CD4-positive, alpha-beta T cell (primary cell): ENCODE measurements at regions not wholly inside any gene's neighbourhood (a gene's known extent, or its start where the extent isn't known, plus 50 kb on each side); places are given as distances from the start of the nearest gene placed in this dataset.

Experiments used
- ATAC-seq: fragments of 200-7000 bp; cut with Tn5 transposase; one replicate; pipeline ENCODE4 v1.10.0; 2022; ENCODE audit warnings: mild to moderate bottlenecking; ENCODE audit not compliant: poor library complexity
- CTCF ChIA-PET: fragments of 350-600 bp; sonication (Branson Sonifier 250); formaldehyde crosslinking; loops from one replicate; lab custom pipeline; 2021; ENCODE audit warnings: antibody characterized with exemption, inconsistent platforms; lab: Charles Lee
- POLR2A ChIA-PET: fragments of 350-600 bp; sonication (Branson Sonifier 250); formaldehyde crosslinking; loops from one replicate; lab custom pipeline; 2021; ENCODE audit warnings: antibody characterized with exemption, inconsistent platforms; lab: Charles Lee
- DNase-seq, 14 experiments: peaks; one replicate each; pipeline ENCODE4 v3.0.0-alpha.2; 2013 to 2020; ENCODE audit warnings: mixed read lengths in 2 of 14
- H3K27ac ChIP-seq, 2 donors: one replicate each; pipeline versions ENCODE4 v1.5.1 to v1.7.0; 2013; ENCODE audit warnings: low read length in 2 of 2, low read depth in 1 of 2, mild to moderate bottlenecking in 1 of 2
- H3K27me3 ChIP-seq, 2 experiments: 1 replicate in 1 of 2; 2 replicates in 1 of 2; pipeline versions ENCODE4 v1.6.1 to v1.7.0; 2013; ENCODE audit warnings: low read length in 2 of 2, control low read depth in 1 of 2, mild to moderate bottlenecking in 1 of 2, moderate library complexity in 1 of 2; ENCODE audit not compliant: insufficient read depth in 2 of 2, control insufficient read depth in 1 of 2
- H3K36me3 ChIP-seq: one replicate; pipeline ENCODE4 v1.6.1; 2013; ENCODE audit warnings: low read length, control low read depth; ENCODE audit not compliant: insufficient read depth
- H3K4me1 ChIP-seq: one replicate; pipeline ENCODE4 v1.6.1; 2013; ENCODE audit warnings: low read length, control low read depth; ENCODE audit not compliant: insufficient read depth
- H3K4me3 ChIP-seq: one replicate; pipeline ENCODE4 v1.5.1; 2013; ENCODE audit warnings: mild to moderate bottlenecking, low read length, moderate library complexity
- H3K9me3 ChIP-seq, 2 experiments: 1 replicate in 1 of 2; 2 replicates in 1 of 2; pipeline versions ENCODE4 v1.6.1 to v1.7.0; 2013; ENCODE audit warnings: low read length in 2 of 2, mild to moderate bottlenecking in 2 of 2, control low read depth in 1 of 2, moderate library complexity in 1 of 2; ENCODE audit not compliant: control insufficient read depth in 1 of 2, insufficient read depth in 1 of 2
- H3K27ac Mint-ChIP-seq: one replicate; pipeline ENCODE4 v1.8.0; 2020; ENCODE audit warnings: mixed read lengths
- H3K27me3 Mint-ChIP-seq: one replicate; pipeline ENCODE4 v1.8.0; 2021; ENCODE audit warnings: mixed read lengths
- H3K36me3 Mint-ChIP-seq: one replicate; pipeline ENCODE4 v1.8.0; 2021; ENCODE audit warnings: low read depth, mixed read lengths
- H3K4me1 Mint-ChIP-seq: one replicate; pipeline ENCODE4 v1.8.0; 2021; ENCODE audit warnings: low read depth, mixed read lengths
- H3K4me3 Mint-ChIP-seq: one replicate; pipeline ENCODE4 v1.8.0; 2020; ENCODE audit warnings: mild to moderate bottlenecking, mixed read lengths
- H3K9me3 Mint-ChIP-seq: one replicate; pipeline ENCODE4 v1.8.0; 2020; ENCODE audit warnings: mixed read lengths
- CTCF ChIP-seq: fragments of 200-600 bp; IDR thresholded peaks from one replicate; pipeline ENCODE4 v1.8.0; 2022; ENCODE audit warnings: antibody characterized with exemption, mild to moderate bottlenecking
- intact Hi-C, 2 experiments: fragments of 100-400 bp; cut with DNase I in 1 of 2; cut with micrococcal nuclease in 1 of 2; formaldehyde crosslinking; loops; one replicate each; pipeline versions ENCODE4 v1.15.1 to v1.9.0; 2023 to 2025; cut with DNase I, micrococcal nuclease

- no peaks in the 10 kb centered on the region for H3K9me3 Mint-ChIP-seq
- H3K36me3 Mint-ChIP-seq, result no peaks in the 10 kb centered on the region
- Histone ChIP-seq H3K4me3 (no peak overlapping the region), H3K4me1 (no peaks in the 10 kb centered on the region), H3K9me3 (no peaks in the 10 kb centered on the region), H3K27me3 (no peaks in the 10 kb centered on the region), H3K36me3 (no peaks in the 10 kb centered on the region), H3K27ac (no peak overlapping the region)
- TF ChIP-seq CTCF, result no peak
- intact Hi-C loops, result no loop called here
- no peak overlapping the region for H3K4me3 Mint-ChIP-seq
- peaks cover 12% of the 10 kb centered on the region for H3K27me3 Mint-ChIP-seq
- DNase-seq (no peak), ATAC-seq (no peak)
- ChIA-PET POLR2A (no interaction called here), CTCF (no interaction called here)
- H3K4me1 Mint-ChIP-seq, result no peaks in the 10 kb centered on the region
- H3K27ac Mint-ChIP-seq, result no peak overlapping the region
Measured at GRCh38 chr16:5432166-5432565, 334.6 kb upstream of the EEF2KMT start.

- no peak for ATAC-seq
- H3K4me3 Mint-ChIP-seq, result no peak overlapping the region
- no peak overlapping the region for H3K4me3 ChIP-seq
- ChIA-PET POLR2A (no interaction called here), CTCF (no interaction called here)
- H3K4me1 ChIP-seq, result no peaks in the 10 kb centered on the region
- H3K27me3 Mint-ChIP-seq, result peaks cover 10% of the 10 kb centered on the region
- no peaks in the 10 kb centered on the region for H3K9me3 ChIP-seq
- no peak for DNase-seq
- H3K27ac ChIP-seq, result no peak overlapping the region
- no peaks in the 10 kb centered on the region for H3K36me3 Mint-ChIP-seq
- H3K9me3 Mint-ChIP-seq, result no peaks in the 10 kb centered on the region
- intact Hi-C loops, result no loop called here
- TF ChIP-seq CTCF, result no peak
- H3K27ac Mint-ChIP-seq, result no peak overlapping the region
- H3K27me3 ChIP-seq, result no peaks in the 10 kb centered on the region
- H3K4me1 Mint-ChIP-seq, result no peaks in the 10 kb centered on the region
- no peaks in the 10 kb centered on the region for H3K36me3 ChIP-seq
Measured at GRCh38 chr16:5430598-5430997, 333.0 kb upstream of the EEF2KMT start.

GRCh38 chr16:5428932-5429331 lies 331.3 kb upstream of the EEF2KMT start:
- H3K4me3 Mint-ChIP-seq, result no peak overlapping the region
- no peaks in the 10 kb centered on the region for H3K36me3 ChIP-seq
- no peak for TF ChIP-seq CTCF
- ATAC-seq (no peak), DNase-seq (no peak)
- no peak overlapping the region for H3K27ac Mint-ChIP-seq
- H3K36me3 Mint-ChIP-seq, result no peaks in the 10 kb centered on the region
- no peak overlapping the region for H3K4me3 ChIP-seq
- H3K27me3 Mint-ChIP-seq, result peaks cover 5% of the 10 kb centered on the region
- intact Hi-C loops, result no loop called here
- H3K27ac ChIP-seq, result no peak overlapping the region
- ChIA-PET CTCF (no interaction called here), POLR2A (no interaction called here)
- no peaks in the 10 kb centered on the region for H3K27me3 ChIP-seq
- H3K4me1 ChIP-seq, result no peaks in the 10 kb centered on the region
- H3K9me3 Mint-ChIP-seq, result no peaks in the 10 kb centered on the region
- H3K9me3 ChIP-seq, result no peaks in the 10 kb centered on the region
- no peaks in the 10 kb centered on the region for H3K4me1 Mint-ChIP-seq
